Body of pancreas (tissue), 4 donors: ENCODE measurements at regions not wholly inside any gene's neighbourhood (a gene's known extent, or its start where the extent isn't known, plus 50 kb on each side); places are given as distances from the start of the nearest gene placed in this dataset.

Source experiments
- POLR2A ChIP-seq, 3 donors: fragments of 450-650 bp; IDR thresholded peaks; one replicate each; pipeline ENCODE4 v1.6.1; 2016; ENCODE audit warnings: antibody characterized with exemption in 3 of 3, mild to moderate bottlenecking in 2 of 3
- TF ChIP-seq, protein P1 (sequence below), 7 experiments: fragments of 450-650 bp in 4 of 7; fragments of 200-600 bp in 3 of 7; sonication (generic) in 3 of 7; IDR thresholded peaks; one replicate each; pipeline ENCODE4 v1.5.1; 2016 to 2019; ENCODE audit warnings: antibody characterized with exemption in 7 of 7

GRCh38 chr11:69898123-69898522 lies 78.9 kb upstream of the FGF3 start:
- TF ChIP-seq, protein P1, sequence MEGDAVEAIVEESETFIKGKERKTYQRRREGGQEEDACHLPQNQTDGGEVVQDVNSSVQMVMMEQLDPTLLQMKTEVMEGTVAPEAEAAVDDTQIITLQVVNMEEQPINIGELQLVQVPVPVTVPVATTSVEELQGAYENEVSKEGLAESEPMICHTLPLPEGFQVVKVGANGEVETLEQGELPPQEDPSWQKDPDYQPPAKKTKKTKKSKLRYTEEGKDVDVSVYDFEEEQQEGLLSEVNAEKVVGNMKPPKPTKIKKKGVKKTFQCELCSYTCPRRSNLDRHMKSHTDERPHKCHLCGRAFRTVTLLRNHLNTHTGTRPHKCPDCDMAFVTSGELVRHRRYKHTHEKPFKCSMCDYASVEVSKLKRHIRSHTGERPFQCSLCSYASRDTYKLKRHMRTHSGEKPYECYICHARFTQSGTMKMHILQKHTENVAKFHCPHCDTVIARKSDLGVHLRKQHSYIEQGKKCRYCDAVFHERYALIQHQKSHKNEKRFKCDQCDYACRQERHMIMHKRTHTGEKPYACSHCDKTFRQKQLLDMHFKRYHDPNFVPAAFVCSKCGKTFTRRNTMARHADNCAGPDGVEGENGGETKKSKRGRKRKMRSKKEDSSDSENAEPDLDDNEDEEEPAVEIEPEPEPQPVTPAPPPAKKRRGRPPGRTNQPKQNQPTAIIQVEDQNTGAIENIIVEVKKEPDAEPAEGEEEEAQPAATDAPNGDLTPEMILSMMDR (IDR thresholded peaks at IDR 0.05) = no peak
- TF ChIP-seq POLR2A (IDR thresholded peaks at IDR 0.05) = no peak
